HG03571 (cell line): ENCODE measurements at regions not wholly inside any gene's neighbourhood (a gene's known extent, or its start where the extent isn't known, plus 50 kb on each side); places are given as distances from the start of the nearest gene placed in this dataset.

Experiments
- ATAC-seq: cut with Tn5 transposase; IDR thresholded peaks from one replicate; pipeline ENCODE4 v1.9.1; 2021; ENCODE audit not compliant: unreplicated experiment

DNA sequence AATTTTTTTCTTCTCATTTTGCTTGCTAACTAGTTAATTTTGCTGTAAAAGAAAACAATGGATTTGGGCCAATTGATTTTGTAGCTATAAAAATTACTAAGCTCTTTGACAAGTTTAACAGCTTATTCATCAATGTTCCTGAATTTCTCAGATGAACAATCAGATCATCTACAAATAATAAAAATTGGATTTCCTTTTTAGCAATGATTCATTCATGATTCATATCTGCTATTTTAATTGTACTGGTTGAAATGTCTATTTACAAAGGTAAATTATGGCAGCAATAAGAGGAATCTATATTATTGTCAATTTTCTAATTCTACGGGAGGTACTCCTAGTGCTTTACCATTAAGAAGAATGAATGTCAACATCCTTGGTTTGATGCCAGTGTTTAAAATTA is 178.8 kb upstream of the BTBD3 start:
- ATAC-seq: no peak

DNA sequence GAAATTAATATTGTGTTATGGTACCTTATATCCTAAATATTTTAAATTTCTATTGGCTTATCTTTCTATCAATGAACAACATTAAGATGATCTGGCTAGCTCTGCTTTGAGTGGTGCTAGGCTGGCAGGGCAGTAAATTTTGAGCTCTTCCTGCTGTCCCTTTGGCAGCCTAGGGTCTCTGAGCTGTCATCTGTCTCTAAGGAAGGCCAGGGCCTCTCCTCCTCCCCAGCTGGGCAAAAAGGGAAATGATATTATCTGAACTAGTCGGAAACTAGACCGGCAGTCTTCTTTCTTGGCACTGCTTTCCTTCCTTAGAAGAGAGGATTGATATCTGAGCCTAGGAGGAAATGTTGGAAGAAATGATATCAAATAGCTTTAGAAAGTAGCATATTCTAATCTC is 176.7 kb upstream of the BTBD3 start:
- no peak for ATAC-seq

DNA sequence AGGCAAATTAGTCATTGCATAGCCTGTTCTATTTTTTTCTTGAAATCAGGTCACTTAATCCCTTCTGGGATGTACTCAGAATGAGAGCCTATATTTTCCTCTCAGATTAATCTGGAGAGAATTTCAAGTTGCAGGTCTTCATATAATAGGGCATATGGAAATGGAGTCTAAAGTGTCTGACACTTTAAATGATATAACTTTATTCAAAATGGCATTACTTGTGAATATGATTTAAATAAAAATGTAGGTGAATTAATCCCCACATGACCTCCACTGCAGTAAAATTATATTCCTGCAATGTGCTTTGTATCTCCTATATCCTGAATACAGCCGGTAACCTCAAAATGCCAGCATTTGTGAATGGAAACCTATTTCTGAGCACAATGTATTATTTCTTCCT is 172.5 kb upstream of the BTBD3 start:
- ATAC-seq: no peak

DNA sequence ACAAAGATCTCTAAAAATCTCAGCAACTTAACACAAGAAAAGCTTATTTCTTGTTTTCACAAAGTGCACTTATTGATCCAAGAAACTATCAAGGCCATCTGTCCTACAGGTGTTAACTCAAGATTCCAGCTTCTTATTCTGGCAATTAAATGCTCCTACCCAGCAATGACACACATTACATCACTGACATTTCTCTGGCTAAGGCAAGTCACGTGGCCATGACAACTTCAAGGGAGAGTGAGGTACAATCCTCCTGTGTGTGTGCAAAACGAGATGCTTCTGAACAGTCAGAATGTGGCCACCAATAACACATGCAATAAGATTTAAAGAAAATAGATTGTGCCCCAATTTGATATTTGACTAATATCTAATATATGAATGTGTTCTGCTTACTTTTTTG is 169.3 kb upstream of the BTBD3 start:
- no peak for ATAC-seq

DNA sequence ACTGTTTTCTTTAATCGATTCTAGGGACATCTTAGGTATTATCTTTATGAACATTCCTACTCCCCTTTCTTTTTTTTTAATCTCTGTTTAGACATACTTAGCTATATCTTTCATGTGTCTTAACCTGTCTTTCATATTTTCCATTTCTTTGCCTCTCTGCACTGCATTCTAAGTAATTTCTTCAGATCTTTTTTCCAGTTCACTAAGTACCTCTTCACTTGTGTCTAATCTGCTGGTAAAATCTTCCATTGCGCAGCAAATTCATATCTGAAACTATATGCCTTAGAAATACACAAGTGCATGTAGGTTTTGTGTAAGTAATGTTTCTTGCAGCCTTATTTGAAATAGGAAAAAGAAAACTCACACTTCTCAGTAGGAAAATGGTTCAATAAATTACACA is 165.4 kb upstream of the BTBD3 start:
- no peak for ATAC-seq

DNA sequence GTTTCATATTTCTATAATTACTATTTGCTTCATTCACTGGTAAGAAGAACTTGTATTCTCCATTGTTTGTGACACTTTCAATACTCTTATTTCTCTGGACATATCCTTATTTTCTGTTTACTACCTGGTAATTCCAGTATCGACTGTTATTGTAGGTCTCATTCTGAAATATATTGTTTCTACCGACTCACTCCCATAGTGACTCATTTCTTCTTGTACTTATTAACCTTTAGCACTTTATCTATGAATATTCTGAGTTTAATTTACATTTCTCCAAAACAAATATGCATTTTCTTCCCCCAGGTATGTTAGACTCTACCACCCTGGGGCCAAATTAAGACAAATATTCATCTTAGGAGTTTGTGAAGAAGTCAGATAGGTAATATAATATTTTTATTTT is 164.5 kb upstream of the BTBD3 start:
- ATAC-seq: no peak

DNA sequence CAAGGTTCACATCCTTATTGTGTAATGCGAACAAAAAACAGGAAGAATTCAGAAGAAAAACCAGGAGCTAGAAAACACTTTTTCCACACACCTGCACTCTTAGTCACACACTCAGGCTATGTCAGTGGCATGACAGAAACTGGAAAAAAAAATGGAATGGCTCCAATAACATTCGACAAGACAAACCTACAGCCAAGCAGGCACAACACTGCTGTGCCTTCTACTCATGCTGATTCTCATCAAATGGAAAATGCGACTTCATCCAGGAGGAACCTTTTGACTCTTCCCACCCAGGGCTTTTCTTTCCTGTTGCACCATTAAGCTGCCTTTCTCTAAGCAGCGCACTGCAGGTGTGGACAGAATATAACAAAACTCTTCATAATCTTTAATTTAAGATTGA is 163.2 kb upstream of the BTBD3 start:
- no peak for ATAC-seq

DNA sequence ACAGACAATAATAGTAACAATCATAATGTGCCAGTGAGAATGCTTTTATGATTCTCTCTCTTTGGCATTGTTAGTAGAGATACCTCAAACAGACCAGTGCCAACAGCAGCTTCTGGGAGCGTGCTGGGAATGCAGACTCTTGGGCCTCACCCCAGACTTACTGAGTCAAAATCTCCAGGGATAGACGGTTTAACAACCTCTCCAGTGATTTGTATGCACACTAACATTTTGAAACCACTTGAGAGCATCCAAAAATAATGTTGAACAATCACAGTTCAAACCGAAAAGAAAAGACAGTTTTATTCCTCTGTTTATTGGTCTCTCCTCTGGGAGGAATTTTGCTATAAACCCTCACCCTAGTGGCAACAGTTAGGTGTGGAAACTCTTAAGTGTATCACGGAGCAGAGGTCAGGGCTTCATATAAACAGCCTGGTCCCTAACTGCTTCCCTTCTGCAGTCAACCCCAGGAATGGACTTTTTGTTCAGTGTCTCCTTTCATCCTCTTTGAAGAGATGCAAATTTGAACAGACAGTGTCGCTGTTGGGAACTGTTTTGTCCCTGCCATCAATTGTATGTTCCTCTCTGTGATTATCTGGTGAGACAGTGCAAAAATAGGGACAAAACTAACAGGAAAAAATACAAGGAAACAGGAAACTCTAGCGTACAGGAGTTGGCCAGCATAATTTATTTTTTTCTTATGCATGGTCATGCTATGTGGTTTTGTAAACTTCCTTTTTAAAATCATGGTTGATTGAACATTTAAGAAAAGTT is 162.4 kb upstream of the BTBD3 start:
- no peak for ATAC-seq

DNA sequence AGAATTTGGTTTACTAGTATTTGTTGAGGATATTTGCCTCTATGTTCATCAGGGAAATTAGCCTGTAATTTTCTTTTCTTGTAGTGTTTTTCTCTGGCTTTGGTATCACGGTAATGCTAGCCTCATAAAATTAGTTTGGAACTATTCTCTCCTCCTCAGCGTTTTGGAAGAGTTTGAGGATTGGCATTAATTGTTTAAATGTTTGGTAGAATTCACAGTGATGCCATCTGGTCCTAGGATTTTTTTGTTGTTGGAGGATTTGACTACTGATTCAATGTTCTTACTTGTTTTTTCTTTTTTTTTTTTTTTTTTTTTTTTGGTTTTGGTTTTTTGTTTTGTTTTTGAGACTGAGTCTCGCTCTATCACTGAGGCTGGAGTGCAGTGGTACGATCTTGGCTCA is 156.2 kb upstream of the BTBD3 start:
- ATAC-seq: no peak

DNA sequence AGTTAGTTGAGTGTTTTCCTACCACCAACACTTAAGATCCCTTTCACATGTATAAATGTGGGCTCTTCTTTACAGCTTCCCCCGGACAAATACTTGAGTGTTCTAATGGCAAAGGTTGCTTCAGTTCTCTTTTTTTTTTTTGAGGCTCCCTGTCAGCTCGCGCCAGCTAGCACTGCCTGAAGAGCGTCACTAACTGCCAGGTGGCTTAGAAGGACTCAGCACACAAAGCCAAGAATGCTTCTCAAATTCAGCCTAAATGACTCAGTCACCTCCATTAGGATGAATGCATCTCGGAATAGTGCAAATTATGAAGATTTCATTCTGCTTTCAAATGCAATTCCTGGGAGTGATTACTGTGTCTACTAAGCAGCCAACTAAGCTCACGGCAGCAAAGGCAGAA is 150.7 kb upstream of the BTBD3 start:
- ATAC-seq: no peak

DNA sequence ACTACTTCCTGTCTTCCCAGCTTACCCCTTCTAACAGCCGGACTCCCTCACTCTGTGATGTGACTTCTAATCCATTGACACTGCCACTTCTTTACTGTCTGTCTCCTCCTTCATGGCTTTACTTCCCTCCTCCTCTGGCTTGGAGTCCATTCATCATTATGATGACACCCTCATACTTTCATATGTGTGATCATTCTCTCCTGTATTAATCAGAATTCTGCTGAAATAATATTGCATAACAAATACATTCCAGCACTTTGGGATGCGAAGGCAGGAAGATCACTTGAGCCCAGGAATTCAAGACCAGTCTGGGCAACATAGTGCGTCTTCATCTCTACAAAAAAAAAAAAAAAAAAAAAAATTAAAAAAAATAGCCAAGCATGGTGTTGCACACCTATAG is 147.9 kb upstream of the BTBD3 start:
- no peak for ATAC-seq

DNA sequence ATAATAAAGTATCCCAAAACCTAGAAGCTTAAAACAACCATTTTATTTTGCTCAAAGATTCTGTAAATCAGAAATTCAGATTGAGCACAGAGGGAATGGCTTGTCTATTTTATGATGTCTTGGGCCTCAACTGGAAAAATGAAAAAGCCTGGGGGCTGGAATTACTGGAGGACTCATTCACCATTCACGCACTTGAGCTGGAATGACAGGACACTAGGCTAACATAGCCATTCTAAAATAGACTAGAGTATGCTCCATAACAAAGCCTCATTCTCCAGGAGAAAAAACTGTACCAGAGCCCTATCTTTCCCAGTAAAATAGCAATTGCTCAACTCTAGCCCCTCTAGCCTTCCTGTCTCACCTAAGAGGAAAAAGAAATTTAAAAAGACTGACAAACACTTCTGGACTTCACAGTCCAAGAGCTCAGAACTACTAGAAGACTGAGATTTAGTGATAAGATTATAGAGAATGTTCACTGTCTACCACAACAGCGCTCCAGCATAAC is 145.4 kb upstream of the BTBD3 start:
- no peak for ATAC-seq

DNA sequence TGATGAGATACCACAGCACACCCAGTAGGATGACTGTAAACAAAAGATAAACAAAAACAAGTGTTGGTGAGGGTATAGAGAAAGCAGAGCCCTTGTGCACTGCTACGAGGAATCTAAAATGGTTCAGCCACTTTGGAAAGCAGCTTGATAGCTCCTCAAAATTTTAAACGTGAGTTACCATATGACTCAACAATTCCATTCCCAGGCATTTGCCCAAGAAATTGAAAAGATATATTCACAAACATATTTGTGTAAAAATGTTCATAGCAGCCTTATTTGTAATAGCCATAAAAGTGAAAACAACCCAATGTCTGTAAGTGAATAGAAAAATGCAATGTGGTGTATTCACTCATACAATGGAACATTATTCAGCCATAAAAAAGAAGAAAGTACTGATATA is 141.0 kb upstream of the BTBD3 start:
- ATAC-seq: no peak

DNA sequence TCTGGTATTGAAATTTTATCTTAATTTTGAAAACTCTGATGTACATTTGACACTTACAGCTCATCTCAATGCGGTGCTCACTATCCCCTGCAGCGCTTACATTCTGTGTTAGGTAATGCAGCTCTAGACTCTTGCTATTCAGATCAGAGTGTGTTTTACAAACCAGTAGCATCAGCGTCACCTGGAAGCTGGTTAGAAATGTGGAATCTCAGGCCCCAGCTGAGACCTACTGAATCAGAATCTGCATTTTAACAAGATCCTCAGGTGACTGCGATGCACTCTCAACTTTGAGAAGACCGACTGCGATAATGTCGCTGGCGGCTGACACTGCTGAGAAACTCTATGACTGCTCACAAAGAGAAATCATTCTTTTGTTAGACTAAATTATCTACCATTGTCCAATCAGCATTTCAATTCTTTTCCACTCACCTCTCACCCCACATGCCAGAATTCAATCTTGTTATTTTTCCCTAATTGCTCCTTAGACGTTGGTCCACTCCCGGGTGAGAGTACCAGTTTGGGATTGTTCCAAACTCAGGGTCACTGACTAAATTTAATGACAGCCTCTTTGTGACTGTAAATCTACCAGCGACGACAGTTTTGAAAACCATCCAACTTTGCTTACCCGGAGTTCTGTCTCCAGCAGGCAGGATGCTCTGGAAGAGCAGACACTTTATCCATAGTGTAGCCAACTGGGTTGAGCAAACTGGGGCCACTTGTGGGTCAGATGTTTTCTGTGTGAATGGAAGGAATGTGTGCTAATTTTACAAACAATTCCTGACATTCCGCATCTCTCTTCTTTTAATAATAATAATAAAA is 140.1 kb upstream of the BTBD3 start:
- ATAC-seq: no peak

DNA sequence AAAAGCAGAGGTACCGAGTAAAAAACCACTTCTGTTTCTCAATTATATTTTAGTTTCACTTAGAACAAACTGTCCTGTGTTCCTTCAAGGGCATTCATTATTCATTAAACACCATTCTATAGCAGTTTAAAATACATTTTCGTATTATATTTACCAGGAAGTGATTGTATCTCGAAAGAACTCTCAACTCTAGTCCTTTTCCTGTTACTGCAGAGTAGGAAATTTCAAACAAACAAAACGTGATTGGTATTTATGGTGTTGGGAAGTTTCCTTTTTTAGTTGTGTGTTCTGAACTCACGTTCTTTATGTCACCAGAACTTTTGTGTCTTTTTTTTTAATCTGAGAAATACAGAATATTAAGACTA is 139.5 kb upstream of the BTBD3 start:
- no peak for ATAC-seq

DNA sequence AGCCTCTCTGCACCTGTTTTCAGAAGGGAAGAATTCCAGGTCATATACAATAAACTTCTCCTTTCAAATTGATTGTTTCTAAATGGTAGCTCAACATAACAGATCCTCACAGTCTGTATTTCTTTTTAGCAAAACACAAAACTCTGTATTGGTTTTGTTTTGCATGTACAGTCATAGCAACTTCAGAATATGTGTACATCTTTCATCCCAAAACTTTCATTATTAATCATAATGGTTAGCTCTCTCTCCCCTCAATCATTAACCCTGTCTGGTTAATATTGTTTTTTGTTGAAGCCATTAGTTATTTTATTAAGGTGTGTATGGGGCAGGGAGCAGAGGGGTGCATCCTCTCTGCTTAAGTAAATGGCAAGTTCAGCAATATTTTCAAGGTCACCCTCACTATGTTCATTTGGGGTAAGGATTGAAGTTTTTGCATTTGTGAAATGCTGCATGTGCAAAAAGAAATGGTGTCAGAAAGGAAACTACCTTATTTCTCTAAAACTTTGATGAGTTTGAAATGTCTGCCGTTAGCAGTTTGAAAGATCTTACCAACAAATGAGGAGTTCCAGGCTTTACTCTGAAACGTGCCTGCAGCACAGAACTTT is 136.8 kb upstream of the BTBD3 start:
- ATAC-seq: no peak

DNA sequence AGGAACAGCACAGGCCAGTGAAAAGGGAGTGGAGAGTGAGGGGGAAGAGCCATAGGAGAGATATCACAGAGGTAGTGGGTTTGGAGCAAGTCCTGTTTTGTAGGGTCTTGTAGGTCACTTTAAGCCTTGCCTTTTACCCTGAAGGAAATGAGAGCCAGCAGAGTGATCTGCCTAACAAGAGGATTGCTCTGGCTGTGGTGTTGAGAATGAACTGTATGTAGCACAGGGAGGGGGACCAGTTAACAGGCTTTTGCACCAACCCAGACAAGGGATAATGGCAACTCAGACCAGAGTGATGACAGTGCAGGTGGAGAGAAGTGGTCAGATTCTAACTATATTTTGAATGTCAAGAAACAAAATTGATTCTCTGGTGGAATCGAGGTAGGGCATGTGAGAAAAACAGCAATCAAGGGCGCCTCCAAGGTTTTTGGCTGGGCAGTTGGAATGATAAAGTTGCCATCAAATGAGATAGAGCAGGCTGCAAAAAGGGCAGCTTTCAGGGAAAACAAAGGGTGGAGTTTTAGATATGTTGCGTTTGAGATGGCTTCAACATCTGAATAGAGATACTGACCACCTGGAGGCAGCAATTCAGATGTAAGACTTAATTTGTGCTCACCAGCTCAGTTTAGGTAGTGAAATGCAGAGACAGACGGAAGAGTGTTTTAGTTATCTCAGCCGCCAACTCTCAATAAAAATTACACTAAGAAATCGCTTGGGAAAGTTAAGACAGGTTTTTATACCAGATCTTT is 134.4 kb upstream of the BTBD3 start:
- ATAC-seq: no peak

DNA sequence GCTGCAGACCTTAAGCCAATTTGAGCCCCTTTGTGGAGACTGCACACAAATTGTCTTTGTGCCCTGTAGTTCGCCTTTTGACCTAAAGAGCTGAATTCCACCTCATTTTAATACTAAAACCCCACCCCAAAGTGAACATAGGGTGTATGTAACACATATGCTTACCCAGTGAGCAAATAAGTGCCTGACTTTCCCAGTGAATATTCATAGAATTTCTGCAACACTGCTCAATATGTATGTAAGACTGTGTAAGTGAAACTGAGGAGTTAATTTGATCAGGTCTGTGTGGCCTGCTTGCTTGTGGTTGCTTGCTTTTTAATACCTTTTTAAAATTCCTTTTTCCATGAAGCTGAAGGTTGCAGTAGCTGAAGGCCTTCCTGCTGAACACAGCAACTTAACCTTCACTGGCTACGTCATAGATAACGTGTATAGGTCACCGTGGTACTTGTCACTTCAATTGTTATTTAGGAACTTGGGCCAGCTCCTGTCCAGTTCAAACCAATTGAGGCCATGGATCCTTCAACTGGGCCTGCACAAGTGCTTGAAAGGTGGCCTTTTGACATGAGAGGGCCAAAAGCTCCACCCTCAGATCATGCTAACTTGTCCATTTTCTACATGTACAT is 131.7 kb upstream of the BTBD3 start:
- no peak for ATAC-seq

DNA sequence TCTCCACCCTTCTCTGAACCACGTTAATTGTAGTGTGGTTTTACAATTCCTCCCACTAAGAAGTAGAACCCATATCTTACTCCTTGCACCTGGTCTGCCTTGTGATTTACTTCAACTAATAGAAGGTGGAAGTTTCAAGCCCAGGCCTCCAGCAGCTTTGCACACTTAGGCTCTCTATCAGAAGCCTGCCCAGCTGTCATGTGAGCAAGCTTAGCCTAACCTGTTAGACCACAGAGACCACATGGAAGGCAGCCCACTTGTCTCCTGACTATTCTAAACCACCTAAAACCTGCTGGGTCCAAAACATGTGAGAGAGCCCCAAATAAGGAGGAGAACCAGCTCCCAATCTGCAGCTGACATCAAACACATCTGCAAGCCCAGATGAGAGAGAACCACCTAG is 127.6 kb upstream of the BTBD3 start:
- ATAC-seq: no peak

DNA sequence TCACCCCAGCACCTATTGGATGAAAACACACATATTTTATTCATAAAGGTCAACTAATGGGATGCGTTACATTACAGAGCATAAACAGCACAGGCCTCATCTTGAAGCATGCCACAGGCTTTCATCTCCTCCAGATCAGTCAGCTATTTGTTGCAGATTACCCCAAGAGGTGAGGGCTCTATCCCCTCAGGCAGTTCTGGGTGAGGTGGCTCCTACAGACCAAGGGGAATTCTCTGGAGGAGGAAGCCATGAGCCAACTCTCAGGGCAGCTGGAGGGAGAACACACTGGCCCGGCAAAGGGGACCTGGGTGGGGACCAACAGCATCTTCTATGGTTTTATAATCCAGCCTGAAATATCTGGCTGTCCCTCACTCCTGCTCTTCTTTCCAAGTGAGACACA is 126.4 kb upstream of the BTBD3 start:
- ATAC-seq: no peak
